Stomach smooth muscle (tissue), 2 donors: ENCODE measurements at regions not wholly inside any gene's neighbourhood (a gene's known extent, or its start where the extent isn't known, plus 50 kb on each side); places are given as distances from the start of the nearest gene placed in this dataset.

Source experiments
- H3K27ac ChIP-seq: one replicate; pipeline ENCODE4 v1.7.0; 2013; ENCODE audit warnings: mild to moderate bottlenecking, low read length, inconsistent platforms
- H3K27me3 ChIP-seq, 2 donors: one replicate each; pipeline ENCODE4 v1.7.0; 2013; ENCODE audit warnings: low read length in 2 of 2; ENCODE audit not compliant: insufficient read depth in 2 of 2, control insufficient read depth in 1 of 2
- H3K36me3 ChIP-seq, 2 donors: one replicate each; pipeline ENCODE4 v1.7.0; 2013; ENCODE audit warnings: low read length in 2 of 2; ENCODE audit not compliant: control insufficient read depth in 2 of 2, insufficient read depth in 2 of 2
- H3K4me1 ChIP-seq: one replicate; pipeline ENCODE4 v1.7.0; 2013; ENCODE audit warnings: low read length; ENCODE audit not compliant: control insufficient read depth, insufficient read depth
- H3K4me3 ChIP-seq, 2 donors: one replicate each; pipeline ENCODE4 v1.7.0; 2013; ENCODE audit warnings: low read length in 2 of 2
- H3K9ac ChIP-seq, 2 donors: one replicate each; pipeline ENCODE4 v1.7.0; 2013; ENCODE audit warnings: low read length in 2 of 2, mild to moderate bottlenecking in 1 of 2
- H3K9me3 ChIP-seq, 2 donors: one replicate each; pipeline ENCODE4 v1.7.0; 2013; ENCODE audit warnings: low read length in 2 of 2; ENCODE audit not compliant: control insufficient read depth in 2 of 2
- donor health status: healthy.
- donor health status: Pancreatic carcinoma.

GRCh38 chr14:98269533-98269932 is 1002.5 kb downstream of the BCL11B start:
- Histone ChIP-seq H3K4me1 (no peaks in the 10 kb centered on the region), H3K36me3 (no peaks in the 10 kb centered on the region), H3K27me3 (peaks cover 0 to 3% of the 10 kb centered on the region in 2 donors), H3K9me3 (peaks cover 0 to 3% of the 10 kb centered on the region in 2 donors), H3K4me3 (no peak overlapping the region), H3K9ac (no peak overlapping the region), H3K27ac (no peak overlapping the region)

GRCh38 chr14:98270201-98270600 is 1001.8 kb downstream of the BCL11B start:
- H3K9ac ChIP-seq: no peak overlapping the region
- peaks cover 0 to 5% of the 10 kb centered on the region in 2 donors for H3K27me3 ChIP-seq
- no peaks in the 10 kb centered on the region for H3K36me3 ChIP-seq
- peaks cover 0 to 3% of the 10 kb centered on the region in 2 donors for H3K9me3 ChIP-seq
- H3K4me3 ChIP-seq: no peak overlapping the region
- H3K27ac ChIP-seq: no peak overlapping the region
- no peaks in the 10 kb centered on the region for H3K4me1 ChIP-seq

- no peaks in the 10 kb centered on the region for H3K4me1 ChIP-seq
- no peak overlapping the region for H3K4me3 ChIP-seq
- H3K9ac ChIP-seq: no peak overlapping the region
- peaks cover 0 to 5% of the 10 kb centered on the region in 2 donors for H3K27me3 ChIP-seq
- peaks cover 0 to 3% of the 10 kb centered on the region in 2 donors for H3K9me3 ChIP-seq
- no peaks in the 10 kb centered on the region for H3K36me3 ChIP-seq
- no peak overlapping the region for H3K27ac ChIP-seq
Measured at GRCh38 chr14:98274596-98274995, 997.4 kb downstream of the BCL11B start.

- H3K9ac ChIP-seq: no peak overlapping the region
- H3K27ac ChIP-seq: no peak overlapping the region
- H3K36me3 ChIP-seq: no peaks in the 10 kb centered on the region
- no peak overlapping the region for H3K4me3 ChIP-seq
- H3K9me3 ChIP-seq: peaks cover 0 to 4% of the 10 kb centered on the region in 2 donors
- H3K27me3 ChIP-seq: peaks cover 0 to 2% of the 10 kb centered on the region in 2 donors
- H3K4me1 ChIP-seq: no peaks in the 10 kb centered on the region
Measured at GRCh38 chr14:98278800-98279199, 993.2 kb downstream of the BCL11B start.

GRCh38 chr14:98280436-98280835 is 991.6 kb downstream of the BCL11B start:
- Histone ChIP-seq H3K36me3 (no peaks in the 10 kb centered on the region), H3K4me1 (no peaks in the 10 kb centered on the region), H3K4me3 (no peak overlapping the region), H3K27ac (no peak overlapping the region), H3K9ac (no peak overlapping the region), H3K9me3 (peaks cover 4% of the 10 kb centered on the region in 2 donors), H3K27me3 (no peaks in the 10 kb centered on the region)

- no peaks in the 10 kb centered on the region for H3K4me1 ChIP-seq
- H3K36me3 ChIP-seq: no peaks in the 10 kb centered on the region
- no peak overlapping the region for H3K27ac ChIP-seq
Measured at GRCh38 chr14:98288825-98289224, 983.2 kb downstream of the BCL11B start.

GRCh38 chr14:98290596-98290995 is 981.4 kb downstream of the BCL11B start:
- no peaks in the 10 kb centered on the region for H3K27me3 ChIP-seq
- H3K4me3 ChIP-seq: no peak overlapping the region
- no peak overlapping the region for H3K9ac ChIP-seq
- H3K36me3 ChIP-seq: no peaks in the 10 kb centered on the region
- no peaks in the 10 kb centered on the region for H3K9me3 ChIP-seq
- no peaks in the 10 kb centered on the region for H3K4me1 ChIP-seq
- no peak overlapping the region for H3K27ac ChIP-seq

More at GRCh38 chr14:98288825-98289224, 983.2 kb downstream of the BCL11B start:
- peaks cover 0 to 5% of the 10 kb centered on the region in 2 donors for H3K9me3 ChIP-seq
- no peak overlapping the region for H3K9ac ChIP-seq
- H3K27me3 ChIP-seq: no peaks in the 10 kb centered on the region
- H3K4me3 ChIP-seq: no peak overlapping the region

- Histone ChIP-seq H3K27ac (no peak overlapping the region), H3K4me3 (no peak overlapping the region), H3K27me3 (peaks cover 0 to 2% of the 10 kb centered on the region in 2 donors), H3K4me1 (no peaks in the 10 kb centered on the region), H3K9me3 (peaks cover 0 to 4% of the 10 kb centered on the region in 2 donors), H3K9ac (no peak overlapping the region), H3K36me3 (no peaks in the 10 kb centered on the region)
Measured at GRCh38 chr14:98292191-98292590, 979.8 kb downstream of the BCL11B start.

GRCh38 chr14:98293576-98293975 is 978.4 kb downstream of the BCL11B start:
- Histone ChIP-seq H3K9me3 (peaks cover 0 to 4% of the 10 kb centered on the region in 2 donors), H3K9ac (no peak overlapping the region), H3K4me3 (no peak overlapping the region), H3K27ac (no peak overlapping the region), H3K36me3 (no peaks in the 10 kb centered on the region), H3K4me1 (no peaks in the 10 kb centered on the region), H3K27me3 (peaks cover 0 to 2% of the 10 kb centered on the region in 2 donors)

GRCh38 chr14:98296895-98297294 is 975.1 kb downstream of the BCL11B start:
- H3K9ac ChIP-seq: no peak overlapping the region
- H3K9me3 ChIP-seq: peaks cover 0 to 4% of the 10 kb centered on the region in 2 donors
- no peak overlapping the region for H3K27ac ChIP-seq
- peaks cover 0 to 2% of the 10 kb centered on the region in 2 donors for H3K27me3 ChIP-seq
- H3K4me3 ChIP-seq: no peak overlapping the region
- H3K36me3 ChIP-seq: no peaks in the 10 kb centered on the region
- H3K4me1 ChIP-seq: no peaks in the 10 kb centered on the region

- H3K4me3 ChIP-seq: no peak overlapping the region
- no peaks in the 10 kb centered on the region for H3K4me1 ChIP-seq
- H3K27me3 ChIP-seq: peaks cover 0 to 2% of the 10 kb centered on the region in 2 donors
- H3K9ac ChIP-seq: no peak overlapping the region
- peaks cover 0 to 4% of the 10 kb centered on the region in 2 donors for H3K9me3 ChIP-seq
- no peaks in the 10 kb centered on the region for H3K36me3 ChIP-seq
- H3K27ac ChIP-seq: no peak overlapping the region
Measured at GRCh38 chr14:98297567-98297966, 974.4 kb downstream of the BCL11B start.
